ENCODE measurements at regions not wholly inside any gene's neighbourhood (a gene's known extent, or its start where the extent isn't known, plus 50 kb on each side); places are given as distances from the start of the nearest gene placed in this dataset.

- TF ChIP-seq CTCF (IDR thresholded peaks at IDR 0.05 in 4 of 5, conservative IDR thresholded peaks at IDR 0.05 in 1 of 5) (no peak), POLR2A (IDR thresholded peaks at IDR 0.05) (no peak)
Observed at GRCh38 chr4:53863158-53863557, 201.2 kb downstream of the CHIC2 start.

Measured in gastrocnemius medialis (tissue), 4 donors.